Naive B cell (primary cell): ENCODE measurements at regions not wholly inside any gene's neighbourhood (a gene's known extent, or its start where the extent isn't known, plus 50 kb on each side); places are given as distances from the start of the nearest gene placed in this dataset.

ENCODE experiments used
- ATAC-seq, 2 donors: fragments of 150-1000 bp; cut with Tn5 transposase; 2 replicates each; pipeline ENCODE4 v1.10.0; 2021; ENCODE audit warnings: low read depth in 2 of 2, mild to moderate bottlenecking in 2 of 2, moderate library complexity in 2 of 2
- DNase-seq: peaks from one replicate; pipeline ENCODE4 v3.0.0; 2022
- H3K27ac Mint-ChIP-seq, 6 donors: one replicate each; pipeline ENCODE4 v1.8.0; 2020 to 2022; ENCODE audit warnings: mild to moderate bottlenecking in 6 of 6, mixed read lengths in 6 of 6, moderate library complexity in 5 of 6, inconsistent platforms in 2 of 6
- H3K27me3 Mint-ChIP-seq, 3 donors: one replicate each; pipeline ENCODE4 v1.8.0; 2021 to 2022; ENCODE audit warnings: mixed read lengths in 3 of 3, mild to moderate bottlenecking in 1 of 3
- H3K36me3 Mint-ChIP-seq, 2 donors: one replicate each; pipeline ENCODE4 v1.8.0; 2020 to 2022; ENCODE audit warnings: mixed read lengths in 2 of 2, inconsistent platforms in 1 of 2, mild to moderate bottlenecking in 1 of 2
- H3K4me1 Mint-ChIP-seq, 3 donors: one replicate each; pipeline ENCODE4 v1.8.0; 2020 to 2022; ENCODE audit warnings: mixed read lengths in 3 of 3, inconsistent platforms in 1 of 3, mild to moderate bottlenecking in 1 of 3, moderate library complexity in 1 of 3
- H3K4me3 Mint-ChIP-seq, 8 donors: one replicate each; pipeline ENCODE4 v1.8.0; 2020 to 2022; ENCODE audit warnings: mild to moderate bottlenecking in 8 of 8, mixed read lengths in 8 of 8, moderate library complexity in 8 of 8, inconsistent platforms in 2 of 8
- H3K9me3 Mint-ChIP-seq, 7 donors: one replicate each; pipeline ENCODE4 v1.8.0; 2020 to 2022; ENCODE audit warnings: mixed read lengths in 7 of 7, mild to moderate bottlenecking in 5 of 7, inconsistent platforms in 2 of 7, moderate library complexity in 1 of 7

- H3K36me3 Mint-ChIP-seq: no peaks in the 10 kb centered on the region
- H3K4me1 Mint-ChIP-seq: no peaks in the 10 kb centered on the region
- H3K27me3 Mint-ChIP-seq: peaks cover 5 to 19% (median 6%) of the 10 kb centered on the region in 3 donors
- DNase-seq (no peak), ATAC-seq (no peak)
- H3K27ac Mint-ChIP-seq: no peak overlapping the region
- no peak overlapping the region for H3K4me3 Mint-ChIP-seq
- H3K9me3 Mint-ChIP-seq: peaks cover 0 to 4% (median 0%) of the 10 kb centered on the region in 7 donors
Measured at GRCh38 chr20:40583636-40584035, 105.4 kb downstream of the MAFB start.

- H3K36me3 Mint-ChIP-seq: no peaks in the 10 kb centered on the region
- H3K4me3 Mint-ChIP-seq: no peak overlapping the region
- H3K9me3 Mint-ChIP-seq: peaks cover 0 to 4% (median 0%) of the 10 kb centered on the region in 7 donors
- DNase-seq (no peak), ATAC-seq (no peak)
- H3K27me3 Mint-ChIP-seq: peaks cover 5 to 19% (median 6%) of the 10 kb centered on the region in 3 donors
- H3K27ac Mint-ChIP-seq: no peak overlapping the region
- H3K4me1 Mint-ChIP-seq: no peaks in the 10 kb centered on the region
Measured at GRCh38 chr20:40583205-40583604, 105.8 kb downstream of the MAFB start.

- H3K9me3 Mint-ChIP-seq: peaks cover 0 to 4% (median 0%) of the 10 kb centered on the region in 7 donors
- ATAC-seq (no peak), DNase-seq (no peak)
- peak overlapping the region in 1 of 8 donors; percentile 9 for H3K4me3 Mint-ChIP-seq
- H3K36me3 Mint-ChIP-seq: no peaks in the 10 kb centered on the region
- H3K27me3 Mint-ChIP-seq: peaks cover 5 to 19% (median 6%) of the 10 kb centered on the region in 3 donors
- no peak overlapping the region for H3K27ac Mint-ChIP-seq
- no peaks in the 10 kb centered on the region for H3K4me1 Mint-ChIP-seq
Measured at GRCh38 chr20:40582531-40582930, 106.5 kb downstream of the MAFB start.

- ATAC-seq (no peak), DNase-seq (no peak)
- H3K36me3 Mint-ChIP-seq: no peaks in the 10 kb centered on the region
- peaks cover 7 to 19% (median 11%) of the 10 kb centered on the region in 3 donors for H3K27me3 Mint-ChIP-seq
- H3K27ac Mint-ChIP-seq: no peak overlapping the region
- H3K4me3 Mint-ChIP-seq: no peak overlapping the region
- H3K4me1 Mint-ChIP-seq: no peaks in the 10 kb centered on the region
- H3K9me3 Mint-ChIP-seq: peaks cover 0 to 5% (median 0%) of the 10 kb centered on the region in 7 donors
Measured at GRCh38 chr20:40579701-40580100, 109.3 kb downstream of the MAFB start.

DNA sequence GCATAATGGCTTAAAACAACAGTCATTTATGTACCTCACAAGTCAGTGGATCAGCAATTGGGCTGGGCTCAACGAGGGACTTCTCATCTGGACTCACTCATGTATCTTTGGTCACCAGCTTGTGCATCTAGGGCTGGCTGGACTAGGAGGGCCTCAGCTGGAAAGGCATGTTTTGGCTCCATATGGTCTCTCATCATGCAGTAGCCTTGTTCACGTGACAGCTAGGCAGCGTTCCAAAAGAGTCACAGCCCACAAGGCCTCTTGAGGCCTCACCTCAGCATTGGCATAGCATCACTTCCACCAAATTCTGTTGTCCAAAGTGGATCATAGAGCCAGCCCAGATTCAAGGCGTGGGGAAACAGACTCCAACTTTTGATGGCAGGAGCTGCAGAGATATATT is 110.1 kb downstream of the MAFB start:
- no peak overlapping the region for H3K27ac Mint-ChIP-seq

DNA sequence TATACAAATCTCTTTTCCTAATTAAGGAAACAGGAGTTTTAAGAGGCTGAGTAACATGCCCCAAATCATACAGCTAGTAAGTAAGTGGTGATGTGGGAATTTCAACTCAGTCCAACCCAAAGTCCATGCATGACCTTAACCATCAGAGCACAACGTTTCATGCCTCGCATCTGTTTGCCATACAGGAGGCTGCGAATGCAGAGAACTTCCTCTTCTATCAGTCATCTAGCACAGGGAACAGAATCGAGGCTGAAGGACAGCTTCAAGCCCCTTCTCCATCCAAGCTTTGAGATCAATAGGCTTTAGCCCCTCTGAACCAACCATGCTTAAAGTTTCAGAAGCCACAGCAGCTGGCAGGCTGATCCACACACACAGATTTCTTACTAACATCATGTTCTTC is 113.2 kb downstream of the MAFB start:
- no peak for DNase-seq
- Mint-ChIP-seq H3K9me3 (peaks cover 0 to 10% (median 0%) of the 10 kb centered on the region in 7 donors), H3K4me3 (no peak overlapping the region), H3K27me3 (peaks cover 5 to 11% (median 7%) of the 10 kb centered on the region in 3 donors), H3K27ac (no peak overlapping the region), H3K36me3 (no peaks in the 10 kb centered on the region), H3K4me1 (no peaks in the 10 kb centered on the region)
- ATAC-seq: no peak

More for the DNA sequence above, 110.1 kb downstream of the MAFB start:
- ATAC-seq: no peak
- Mint-ChIP-seq H3K4me3 (no peak overlapping the region), H3K9me3 (peaks cover 0 to 7% (median 0%) of the 10 kb centered on the region in 7 donors), H3K36me3 (no peaks in the 10 kb centered on the region), H3K4me1 (no peaks in the 10 kb centered on the region), H3K27me3 (peaks cover 7 to 19% (median 11%) of the 10 kb centered on the region in 3 donors)
- no peak for DNase-seq

DNA sequence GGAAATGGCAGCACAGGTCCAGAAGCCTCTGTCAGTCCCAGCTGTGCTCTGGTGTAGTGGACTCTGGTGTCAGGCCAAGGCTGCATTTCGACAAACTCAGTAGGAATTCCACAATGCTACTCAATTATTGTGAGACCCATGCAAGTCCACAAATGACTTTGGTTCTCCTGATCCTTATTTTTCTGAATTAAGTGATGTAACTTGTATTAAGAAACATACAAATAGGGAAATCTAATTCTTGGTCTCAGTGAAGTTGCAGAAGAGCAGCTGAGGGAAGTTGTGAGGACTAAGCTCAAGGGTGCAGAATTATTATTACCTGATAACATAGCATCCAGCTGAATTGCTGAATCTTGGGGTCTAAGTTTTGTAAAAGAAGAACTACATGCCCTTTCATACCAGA is 116.8 kb downstream of the MAFB start:
- Mint-ChIP-seq H3K4me1 (no peaks in the 10 kb centered on the region), H3K4me3 (no peak overlapping the region), H3K36me3 (no peaks in the 10 kb centered on the region), H3K9me3 (peaks cover 0 to 16% (median 2%) of the 10 kb centered on the region in 7 donors), H3K27me3 (peaks cover under 1 to 11% (median 3%) of the 10 kb centered on the region in 3 donors), H3K27ac (no peak overlapping the region)
- no peak for DNase-seq
- no peak for ATAC-seq

DNA sequence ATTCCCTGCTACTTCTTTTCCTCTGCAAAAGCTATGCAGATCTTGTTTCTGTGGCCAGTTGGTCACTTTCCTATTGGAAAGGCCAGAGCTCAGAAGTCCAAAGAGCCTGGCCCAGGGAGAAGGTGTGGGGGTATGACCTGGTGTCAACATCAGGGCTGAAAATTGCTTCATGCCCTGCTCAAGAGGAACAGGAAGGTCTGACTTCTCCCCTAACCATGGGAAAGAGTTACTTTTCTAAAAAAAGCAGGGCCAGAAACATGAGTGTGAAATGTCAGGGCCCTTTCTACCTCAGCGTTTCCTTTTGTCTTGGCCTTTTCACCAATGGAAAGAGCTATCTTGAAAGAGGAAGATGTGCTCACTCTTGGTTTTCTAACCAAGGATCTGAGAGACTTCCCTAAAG is 117.4 kb downstream of the MAFB start:
- no peak for ATAC-seq
- H3K27me3 Mint-ChIP-seq: peaks cover 3 to 6% (median 6%) of the 10 kb centered on the region in 3 donors
- no peak overlapping the region for H3K4me3 Mint-ChIP-seq
- no peaks in the 10 kb centered on the region for H3K4me1 Mint-ChIP-seq
- no peak for DNase-seq
- H3K36me3 Mint-ChIP-seq: no peaks in the 10 kb centered on the region
- H3K9me3 Mint-ChIP-seq: peaks cover 0 to 16% (median 2%) of the 10 kb centered on the region in 7 donors
- no peak overlapping the region for H3K27ac Mint-ChIP-seq

GRCh38 chr20:40568200-40568599 is 120.8 kb downstream of the MAFB start:
- DNase-seq (no peak), ATAC-seq (no peak)
- Mint-ChIP-seq H3K27ac (no peak overlapping the region), H3K4me1 (no peaks in the 10 kb centered on the region), H3K27me3 (peaks cover 3 to 24% (median 12%) of the 10 kb centered on the region in 3 donors), H3K36me3 (no peaks in the 10 kb centered on the region), H3K9me3 (peaks cover 0 to 9% (median 4%) of the 10 kb centered on the region in 7 donors), H3K4me3 (no peak overlapping the region)

GRCh38 chr20:40565682-40566040 is 123.4 kb downstream of the MAFB start:
- peaks cover 0 to 11% (median 4%) of the 10 kb centered on the region in 7 donors for H3K9me3 Mint-ChIP-seq

DNA sequence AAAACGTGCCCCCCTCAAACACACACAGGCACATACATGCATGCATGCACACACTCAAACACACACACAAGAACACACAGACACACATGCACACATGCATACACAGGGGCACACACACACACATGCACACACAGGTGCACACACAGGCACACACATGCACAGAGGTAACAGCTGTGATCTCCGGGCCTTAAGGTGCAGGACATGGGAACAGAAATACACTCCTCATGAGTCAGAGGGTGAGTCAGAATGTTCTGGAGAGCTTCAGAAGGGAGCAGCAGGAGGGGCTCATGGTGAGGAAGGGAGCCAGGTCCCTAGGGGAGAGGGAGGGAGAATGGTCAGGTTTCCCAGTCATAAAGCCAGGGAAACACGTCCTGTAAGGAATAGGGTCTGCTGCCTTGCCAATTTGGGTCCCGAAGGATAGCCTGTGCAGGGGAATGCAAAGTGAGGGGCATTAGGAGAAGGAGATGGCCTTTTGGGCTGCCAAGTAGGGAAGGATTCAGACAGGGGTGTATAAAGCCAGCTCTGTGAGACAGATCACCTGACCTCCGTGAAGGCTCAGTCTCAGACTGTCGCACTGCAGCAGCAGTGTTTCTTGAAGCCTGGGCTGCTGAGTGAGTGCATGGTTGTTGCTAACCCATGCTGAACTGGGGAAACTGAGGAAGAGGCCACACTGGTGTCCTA is 123.9 kb downstream of the MAFB start:
- Mint-ChIP-seq H3K4me1 (no peaks in the 10 kb centered on the region), H3K4me3 (peak overlapping the region in 1 of 8 donors; percentile 31), H3K27me3 (peaks cover 12 to 30% (median 13%) of the 10 kb centered on the region in 3 donors), H3K9me3 (peaks cover 0 to 11% (median 4%) of the 10 kb centered on the region in 7 donors), H3K27ac (no peak overlapping the region), H3K36me3 (no peaks in the 10 kb centered on the region)
- no peak for ATAC-seq
- no peak for DNase-seq

More at GRCh38 chr20:40565682-40566040, 123.4 kb downstream of the MAFB start:
- Mint-ChIP-seq H3K4me3 (no peak overlapping the region), H3K4me1 (no peaks in the 10 kb centered on the region), H3K27ac (no peak overlapping the region), H3K36me3 (no peaks in the 10 kb centered on the region), H3K27me3 (peaks cover 10 to 30% (median 12%) of the 10 kb centered on the region in 3 donors)
- ATAC-seq (no peak), DNase-seq (no peak)

- ATAC-seq (no peak), DNase-seq (no peak)
- Mint-ChIP-seq H3K4me3 (peak overlapping the region in 1 of 8 donors; percentile 43), H3K9me3 (peaks cover 0 to 5% (median 0%) of the 10 kb centered on the region in 7 donors), H3K4me1 (no peaks in the 10 kb centered on the region), H3K36me3 (no peaks in the 10 kb centered on the region), H3K27me3 (peaks cover 5 to 30% (median 13%) of the 10 kb centered on the region in 3 donors), H3K27ac (no peak overlapping the region)
Measured at GRCh38 chr20:40563296-40563950, 125.6 kb downstream of the MAFB start.

DNA sequence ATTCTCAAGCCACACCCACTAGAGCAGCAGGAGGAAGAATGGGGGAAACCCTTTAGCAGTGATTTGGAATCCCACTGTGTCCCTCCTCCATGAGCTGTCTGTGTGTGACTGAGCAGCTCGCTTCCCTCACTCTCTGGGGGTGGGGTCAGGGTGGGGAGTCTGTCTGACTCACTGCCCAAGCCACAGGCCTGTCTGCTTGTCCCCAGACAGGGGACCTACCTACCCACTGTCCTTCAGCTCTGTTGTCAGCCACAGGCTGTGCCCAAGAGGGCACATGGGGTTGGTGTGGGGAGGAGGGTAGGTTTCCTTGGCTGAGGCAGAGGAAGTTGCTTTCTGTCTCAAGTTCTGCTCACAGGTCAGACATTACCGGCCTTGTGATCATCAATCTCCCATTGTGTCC is 127.0 kb downstream of the MAFB start:
- H3K36me3 Mint-ChIP-seq: no peaks in the 10 kb centered on the region

GRCh38 chr20:40561187-40561586 is 127.8 kb downstream of the MAFB start:
- ATAC-seq: no peak
- no peak overlapping the region for H3K4me3 Mint-ChIP-seq
- H3K27ac Mint-ChIP-seq: no peak overlapping the region
- H3K9me3 Mint-ChIP-seq: peaks cover 0 to 5% (median 2%) of the 10 kb centered on the region in 7 donors
- no peaks in the 10 kb centered on the region for H3K4me1 Mint-ChIP-seq
- no peak for DNase-seq
- peaks cover 5 to 22% (median 16%) of the 10 kb centered on the region in 3 donors for H3K27me3 Mint-ChIP-seq
- H3K36me3 Mint-ChIP-seq: no peaks in the 10 kb centered on the region

More for the DNA sequence above, 127.0 kb downstream of the MAFB start:
- Mint-ChIP-seq H3K27ac (no peak overlapping the region), H3K4me1 (no peaks in the 10 kb centered on the region), H3K4me3 (no peak overlapping the region), H3K27me3 (peaks cover 5 to 27% (median 16%) of the 10 kb centered on the region in 3 donors), H3K9me3 (peaks cover 0 to 5% (median 2%) of the 10 kb centered on the region in 7 donors)
- ATAC-seq (no peak), DNase-seq (no peak)
